ENCODE measurements at regions not wholly inside any gene's neighbourhood (a gene's known extent, or its start where the extent isn't known, plus 50 kb on each side); places are given as distances from the start of the nearest gene placed in this dataset.

- TF ChIP-seq, protein P1, sequence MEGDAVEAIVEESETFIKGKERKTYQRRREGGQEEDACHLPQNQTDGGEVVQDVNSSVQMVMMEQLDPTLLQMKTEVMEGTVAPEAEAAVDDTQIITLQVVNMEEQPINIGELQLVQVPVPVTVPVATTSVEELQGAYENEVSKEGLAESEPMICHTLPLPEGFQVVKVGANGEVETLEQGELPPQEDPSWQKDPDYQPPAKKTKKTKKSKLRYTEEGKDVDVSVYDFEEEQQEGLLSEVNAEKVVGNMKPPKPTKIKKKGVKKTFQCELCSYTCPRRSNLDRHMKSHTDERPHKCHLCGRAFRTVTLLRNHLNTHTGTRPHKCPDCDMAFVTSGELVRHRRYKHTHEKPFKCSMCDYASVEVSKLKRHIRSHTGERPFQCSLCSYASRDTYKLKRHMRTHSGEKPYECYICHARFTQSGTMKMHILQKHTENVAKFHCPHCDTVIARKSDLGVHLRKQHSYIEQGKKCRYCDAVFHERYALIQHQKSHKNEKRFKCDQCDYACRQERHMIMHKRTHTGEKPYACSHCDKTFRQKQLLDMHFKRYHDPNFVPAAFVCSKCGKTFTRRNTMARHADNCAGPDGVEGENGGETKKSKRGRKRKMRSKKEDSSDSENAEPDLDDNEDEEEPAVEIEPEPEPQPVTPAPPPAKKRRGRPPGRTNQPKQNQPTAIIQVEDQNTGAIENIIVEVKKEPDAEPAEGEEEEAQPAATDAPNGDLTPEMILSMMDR (IDR thresholded peaks at IDR 0.05; ENCODE audit: low read depth, low read length, poor library complexity, severe bottlenecking), result no peak
- no peak for TF ChIP-seq EZH2phosphoT487 (IDR thresholded peaks at IDR 0.05; ENCODE audit: borderline replicate concordance, low read length)
These were observed 722.7 kb downstream of the TSN start for GRCh38 chr2:122478117-122478516.
